SW 1271 (cell line): ENCODE measurements at regions not wholly inside any gene's neighbourhood (a gene's known extent, or its start where the extent isn't known, plus 50 kb on each side); places are given as distances from the start of the nearest gene placed in this dataset.
"Not testable (repeated sequence)": the region's sequence is repeated elsewhere in the genome, so short reads cannot be mapped to it uniquely, and the experiment has no call there.

ENCODE experiments used
- DNase-seq, 2 experiments: peaks; one replicate each; lab custom pipeline; 2025; lab: John Stamatoyannopoulos, UW

DNA sequence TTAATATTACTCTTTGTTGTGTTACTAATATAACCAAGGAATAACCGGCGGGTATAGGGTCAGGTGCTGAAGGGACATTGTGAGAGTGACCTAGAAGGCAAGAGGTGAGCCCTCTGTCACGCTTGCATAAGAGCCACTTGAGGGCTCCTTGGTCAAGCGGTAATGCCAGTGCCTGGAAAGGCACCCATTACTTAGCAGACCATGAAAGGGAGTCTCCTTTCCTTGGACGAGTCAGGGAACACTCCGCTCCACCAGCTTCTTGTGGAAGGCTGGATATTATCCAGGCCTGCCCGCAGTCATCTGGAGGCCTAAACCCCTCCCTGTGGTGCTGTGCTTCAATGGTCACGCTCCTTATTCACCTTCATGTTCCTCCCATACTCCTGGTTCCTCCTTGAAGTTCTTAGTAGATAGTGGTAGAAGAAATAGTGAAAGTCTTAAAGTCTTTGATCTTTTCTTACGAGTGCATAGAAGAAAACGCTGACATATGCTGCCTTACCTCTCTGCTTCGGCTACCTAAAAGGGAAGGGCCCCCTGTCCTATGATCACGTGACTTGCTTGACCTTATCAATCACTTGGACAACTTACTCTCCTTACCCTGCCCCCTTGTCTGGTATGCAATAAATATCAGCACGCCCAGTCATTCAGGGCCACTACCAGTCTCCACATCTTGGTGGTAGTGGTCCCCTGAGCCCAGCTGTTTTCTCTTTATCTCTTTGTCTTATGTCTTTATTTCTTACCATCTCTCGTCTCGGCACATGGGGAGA is 59.6 kb upstream of the DMRTB1 start:
- DNase-seq, result not testable (repeated sequence)

DNA sequence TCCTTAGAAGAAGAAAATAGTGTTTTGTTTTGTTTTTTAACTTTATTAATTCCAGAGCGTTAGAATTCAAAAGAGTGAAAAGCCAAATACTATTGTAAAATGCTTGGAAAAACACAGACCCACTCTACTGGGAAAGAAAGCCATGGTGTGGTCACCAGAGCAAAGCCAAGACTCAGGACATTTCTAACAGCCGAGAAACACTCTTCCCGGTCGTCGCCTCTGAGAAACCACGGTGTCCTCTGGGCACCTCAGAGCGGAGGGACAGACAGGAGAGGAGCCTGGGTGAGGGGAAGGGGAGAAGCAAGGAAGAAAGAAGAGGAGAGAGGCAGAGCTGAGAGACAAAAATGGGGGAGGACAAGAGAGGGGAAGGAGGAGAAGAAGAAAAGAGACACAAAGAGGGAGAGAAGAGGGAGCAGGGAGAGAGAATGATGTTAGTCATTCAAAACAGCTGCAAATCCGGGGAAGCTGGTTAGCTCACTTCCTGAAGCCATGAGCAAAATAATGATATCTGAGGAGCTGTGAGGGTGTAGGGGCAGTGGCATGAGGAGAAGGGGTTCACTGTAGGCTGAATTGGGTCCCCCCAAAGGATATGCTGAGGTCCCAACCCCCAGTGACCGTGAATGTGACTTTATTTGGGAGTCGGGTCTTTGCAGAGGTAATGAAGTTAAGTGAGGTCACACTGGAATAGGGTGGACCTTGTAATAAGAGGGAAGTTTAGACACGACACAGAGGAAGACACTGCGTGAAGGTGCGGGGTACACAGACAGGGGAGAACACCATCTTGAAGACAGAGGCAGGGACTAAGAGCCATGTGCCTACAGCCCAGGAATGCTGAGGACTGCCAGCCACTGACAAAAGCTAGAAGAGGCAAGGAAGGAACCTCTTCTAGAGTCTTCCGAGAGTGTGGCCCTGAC is 58.2 kb upstream of the DMRTB1 start:
- no peak for DNase-seq

DNA sequence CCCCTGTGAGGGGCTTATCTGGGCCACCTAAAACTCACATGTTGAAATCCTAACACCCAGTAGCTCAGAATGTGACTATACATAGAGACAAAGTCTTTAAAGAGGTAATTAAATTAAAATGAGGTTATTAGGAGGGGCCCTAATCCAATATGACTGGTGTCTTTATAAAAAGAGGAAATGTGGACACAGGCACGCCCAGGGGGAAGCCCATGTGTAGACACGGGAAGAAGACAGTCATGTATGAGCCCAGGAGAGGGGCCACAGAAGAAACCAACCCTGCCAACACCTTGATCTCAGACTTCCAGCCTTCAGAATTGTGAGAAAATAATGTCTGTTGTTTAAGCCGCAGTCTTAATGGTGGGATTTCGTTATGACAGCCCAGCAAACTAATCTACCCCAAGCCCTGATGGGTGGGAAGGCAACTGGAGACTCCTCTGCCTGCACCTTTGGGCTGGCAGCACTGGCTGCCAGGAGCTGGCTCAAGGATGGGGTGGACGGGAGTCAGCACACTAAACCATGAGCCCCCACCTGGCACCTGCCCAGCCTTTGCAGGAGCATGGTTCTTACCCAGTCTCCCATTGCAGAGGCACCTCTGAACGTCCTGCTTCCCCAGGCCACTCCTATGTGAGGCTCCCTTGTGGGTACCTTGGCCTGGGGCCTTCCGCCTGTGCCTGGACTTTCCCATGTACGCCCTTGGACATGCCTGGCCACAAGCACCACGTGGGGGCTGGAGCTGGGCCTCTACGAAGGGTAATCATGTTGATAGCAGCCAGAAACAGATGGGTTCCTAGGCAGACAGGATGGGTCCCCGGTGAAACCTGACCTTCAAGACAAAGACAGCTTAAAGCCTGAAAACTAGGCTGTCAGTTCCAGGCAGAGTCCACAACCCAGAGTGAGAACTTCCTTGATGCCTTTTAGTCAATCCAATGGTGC is 57.1 kb upstream of the DMRTB1 start:
- DNase-seq, result no peak

DNA sequence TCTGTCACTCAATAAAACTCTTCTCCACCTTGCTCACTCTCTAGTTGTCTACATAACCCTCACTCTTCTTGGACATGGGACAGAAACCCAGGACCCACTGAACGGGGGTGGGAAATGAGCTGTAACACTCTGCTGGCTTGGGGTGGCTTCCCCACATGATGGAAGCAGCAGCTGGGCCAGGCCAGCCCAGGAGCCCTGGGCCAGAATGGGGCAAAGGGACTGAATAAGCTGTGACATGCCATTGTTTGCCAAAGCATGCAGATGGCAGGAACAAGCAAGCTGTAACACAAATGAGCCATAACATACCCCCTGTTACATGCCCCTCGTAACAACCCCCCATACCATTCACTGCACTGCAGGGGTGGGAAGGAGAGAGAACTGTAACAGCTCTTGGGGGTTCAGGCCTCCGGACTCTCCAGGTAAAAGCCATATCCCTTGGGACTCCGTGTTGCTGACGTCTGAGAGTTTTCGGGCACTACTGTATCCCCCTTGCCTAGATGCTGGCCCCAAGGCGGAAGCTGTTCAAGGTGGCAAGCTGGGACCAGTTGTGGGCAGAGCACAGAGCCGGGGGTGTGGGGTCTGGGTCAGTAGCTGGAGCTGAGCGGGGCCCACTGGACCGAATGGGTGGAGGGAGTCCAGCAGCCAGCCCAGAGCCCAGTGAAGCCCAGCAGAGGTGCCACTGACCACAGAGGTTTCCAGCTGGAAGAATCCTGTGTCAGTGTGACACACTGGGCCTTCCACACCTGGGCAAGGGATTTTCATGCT is 56.1 kb upstream of the DMRTB1 start:
- DNase-seq, result no peak

DNA sequence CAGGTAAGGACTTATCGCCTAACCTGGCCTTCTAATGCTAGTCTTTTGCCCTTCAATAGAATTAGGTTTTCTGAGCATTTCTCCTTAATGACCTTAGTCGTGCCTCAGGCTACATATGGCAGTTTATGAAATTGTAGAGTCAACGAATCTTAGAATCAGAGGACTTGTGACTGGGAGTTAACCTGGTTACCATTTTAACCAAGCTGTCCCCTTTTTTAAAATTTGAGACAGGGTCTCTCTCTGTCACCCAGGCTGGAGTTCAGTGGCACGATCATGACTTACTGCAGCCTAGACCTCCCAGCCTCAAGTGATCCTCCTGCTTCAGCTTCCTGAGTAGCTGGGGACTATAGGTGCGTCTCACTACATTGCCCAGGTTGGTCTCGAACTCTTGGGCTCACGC is 53.5 kb upstream of the DMRTB1 start:
- DNase-seq, result no peak

DNA sequence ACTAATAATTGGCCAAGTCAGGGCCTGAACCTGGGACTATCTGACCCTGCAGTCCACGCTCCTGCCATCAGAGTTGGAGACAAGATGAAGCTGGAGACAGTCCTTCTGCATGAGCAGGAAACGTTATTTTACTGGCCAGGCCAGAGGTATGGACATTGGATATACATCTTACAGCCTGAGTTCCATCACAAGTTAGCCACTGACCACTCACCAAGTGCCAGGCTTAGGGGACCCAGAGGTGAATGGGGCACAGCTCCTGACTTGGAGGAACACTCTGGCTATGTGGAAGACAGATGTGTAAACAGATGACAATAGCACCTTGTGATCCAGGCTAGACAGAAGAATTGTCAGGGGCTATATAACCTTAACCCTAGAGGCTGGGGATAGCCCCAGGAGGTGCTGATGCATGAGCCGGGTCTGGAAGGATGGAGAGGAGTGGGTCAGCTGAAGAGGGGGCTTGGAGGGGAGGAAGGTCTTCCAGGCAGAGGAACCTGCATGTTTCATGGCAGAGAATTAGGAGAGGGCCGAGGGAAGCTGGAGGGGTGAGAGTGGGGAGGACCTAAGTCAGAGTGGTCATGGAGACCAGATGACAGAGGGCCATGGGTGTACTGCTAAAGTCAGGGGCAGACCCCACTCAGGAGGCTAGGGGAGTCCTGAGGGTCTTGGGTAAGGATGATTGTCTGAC is 52.5 kb upstream of the DMRTB1 start:
- no peak for DNase-seq

DNA sequence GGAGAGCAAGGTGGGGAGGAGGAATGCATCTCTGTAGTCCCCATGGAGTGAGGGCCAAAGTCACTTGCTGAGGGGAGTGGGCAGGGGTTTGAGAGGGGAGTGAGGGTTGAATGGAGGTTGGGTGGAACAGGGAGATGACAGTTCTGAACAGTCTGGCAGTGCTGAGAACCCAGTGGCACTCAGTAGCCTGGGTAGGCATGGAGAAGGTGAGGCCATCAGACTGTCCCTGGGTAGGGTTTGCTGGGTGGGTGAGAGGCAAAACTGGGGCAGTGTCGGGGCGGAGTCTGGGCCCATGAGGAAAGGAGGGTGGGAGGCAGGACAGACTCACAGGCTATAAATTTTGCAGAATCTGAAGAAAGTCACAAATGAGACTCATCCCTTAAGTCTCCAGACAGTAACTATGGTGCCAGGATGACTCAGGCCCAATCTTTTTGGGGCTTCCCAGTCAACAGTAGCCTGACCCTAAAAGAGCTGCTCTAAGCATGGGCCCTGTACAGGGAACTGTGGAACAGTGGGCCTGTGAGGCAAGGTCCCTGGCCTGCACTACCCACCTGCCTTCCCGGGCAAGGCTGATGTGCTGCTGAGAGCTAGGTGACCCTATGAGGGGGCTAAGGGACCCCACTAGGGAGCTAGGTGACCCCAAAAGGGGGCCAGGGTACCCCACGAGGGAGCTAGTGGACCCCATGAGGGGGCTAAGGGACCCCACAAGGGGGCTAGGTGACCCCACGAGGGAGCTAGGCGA is 51.0 kb upstream of the DMRTB1 start:
- no peak for DNase-seq

DNA sequence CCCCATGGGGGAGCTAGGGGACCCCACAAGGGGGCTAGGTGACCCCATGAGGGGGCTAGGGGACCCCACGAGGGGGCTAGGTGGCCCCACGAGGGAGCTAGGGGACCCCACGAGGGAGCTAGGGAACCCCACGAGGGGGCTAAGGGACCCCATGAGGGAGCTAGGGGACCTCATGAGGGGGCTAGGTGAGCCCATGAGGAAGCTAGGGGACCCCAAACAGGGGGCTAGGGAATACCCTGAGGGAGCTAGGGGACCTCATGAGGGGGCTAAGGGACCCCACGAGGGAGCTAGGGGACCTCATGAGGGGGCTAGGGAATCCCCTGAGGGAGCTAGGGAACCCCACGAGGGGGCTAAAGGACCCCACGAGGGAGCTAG is 50.5 kb upstream of the DMRTB1 start:
- no peak for DNase-seq

DNA sequence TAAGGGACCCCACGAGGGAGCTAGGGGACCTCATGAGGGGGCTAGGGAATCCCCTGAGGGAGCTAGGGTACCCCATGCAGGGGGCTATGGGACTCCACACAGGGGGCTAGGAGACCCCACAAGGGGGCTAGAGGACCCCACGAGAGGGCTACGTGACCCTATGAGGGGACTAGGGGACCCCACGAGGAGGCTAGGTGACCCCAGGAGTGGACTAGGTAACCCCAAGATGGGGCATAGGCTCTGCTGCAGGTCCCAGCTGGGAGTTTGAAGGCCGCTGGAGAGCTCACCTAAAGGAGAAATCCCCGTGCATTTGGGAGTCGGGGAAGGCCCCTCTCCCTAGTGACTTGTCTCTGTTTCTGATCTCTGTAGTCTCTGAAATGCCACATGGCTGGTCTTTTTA is 50.0 kb upstream of the DMRTB1 start:
- DNase-seq, result no peak
